ENCODE measurements at regions not wholly inside any gene's neighbourhood (a gene's known extent, or its start where the extent isn't known, plus 50 kb on each side); places are given as distances from the start of the nearest gene placed in this dataset.

- 42 to 57% (median 56%) methylated on average over 2 of the region's 2 CpGs for WGBS, 3 donors
These were observed 400.1 kb upstream of the CPEB2 start for GRCh38 chr4:14602206-14602605.

GRCh38 chr4:14607001-14607400 is 395.3 kb upstream of the CPEB2 start:
- 66 to 83% (median 67%) methylated on average over 3 of the region's 3 CpGs for WGBS, 3 donors
- no peak overlapping the region for H3K27ac ChIP-seq (ENCODE audit: low read depth, low read length)

More at GRCh38 chr4:14602206-14602605, 400.1 kb upstream of the CPEB2 start:
- H3K27ac ChIP-seq (ENCODE audit: low read depth, low read length) = no peak overlapping the region

GRCh38 chr4:14607578-14607977 is 394.7 kb upstream of the CPEB2 start:
- WGBS, 3 donors = 31 to 38% (median 36%) methylated on average over 2 of the region's 2 CpGs
- no peak overlapping the region for H3K27ac ChIP-seq (ENCODE audit: low read depth, low read length)

GRCh38 chr4:14608630-14609029 is 393.7 kb upstream of the CPEB2 start:
- no peak overlapping the region for H3K27ac ChIP-seq (ENCODE audit: low read depth, low read length)

GRCh38 chr4:14614840-14615239 is 387.4 kb upstream of the CPEB2 start:
- no peak overlapping the region for H3K27ac ChIP-seq (ENCODE audit: low read depth, low read length)
- WGBS, 3 donors = 57 to 66% (median 59%) methylated on average over 4 of the region's 4 CpGs

- 65 to 75% (median 71%) methylated on average over 3 of the region's 3 CpGs for WGBS, 3 donors
- H3K27ac ChIP-seq (ENCODE audit: low read depth, low read length) = no peak overlapping the region
These were observed 386.6 kb upstream of the CPEB2 start for GRCh38 chr4:14615671-14616070.

GRCh38 chr4:14620567-14621141 is 381.6 kb upstream of the CPEB2 start:
- H3K27ac ChIP-seq (ENCODE audit: low read depth, low read length) = no peak overlapping the region
- 61 to 76% (median 70%) methylated on average over 1 of the region's 1 CpG for WGBS, 3 donors

GRCh38 chr4:14621731-14622463 is 380.4 kb upstream of the CPEB2 start:
- H3K27ac ChIP-seq (ENCODE audit: low read depth, low read length) = no peak overlapping the region
- WGBS, 3 donors = 65 to 74% (median 69%) methylated on average over 7 of the region's 7 CpGs

GRCh38 chr4:14627038-14627437 is 375.2 kb upstream of the CPEB2 start:
- no peak overlapping the region for H3K27ac ChIP-seq (ENCODE audit: low read depth, low read length)
- WGBS, 3 donors = 85 to 91% (median 86%) methylated on average over 5 of the region's 5 CpGs

- H3K27ac ChIP-seq (ENCODE audit: low read depth, low read length) = no peak overlapping the region
These were observed 370.4 kb upstream of the CPEB2 start for GRCh38 chr4:14631806-14632440.

- no peak overlapping the region for H3K27ac ChIP-seq (ENCODE audit: low read depth, low read length)
These were observed 365.7 kb upstream of the CPEB2 start for GRCh38 chr4:14636563-14636962.

- 87 to 94% (median 89%) methylated on average over 1 of the region's 1 CpG for WGBS, 3 donors
- H3K27ac ChIP-seq (ENCODE audit: low read depth, low read length) = no peak overlapping the region
These were observed 361.8 kb upstream of the CPEB2 start for GRCh38 chr4:14640476-14640875.

GRCh38 chr4:14641871-14642270 is 360.4 kb upstream of the CPEB2 start:
- no peak overlapping the region for H3K27ac ChIP-seq (ENCODE audit: low read depth, low read length)
- WGBS, 3 donors = 69 to 79% (median 76%) methylated on average over 2 of the region's 2 CpGs

- WGBS, 3 donors = 67 to 74% (median 71%) methylated on average over 5 of the region's 5 CpGs
- no peak overlapping the region for H3K27ac ChIP-seq (ENCODE audit: low read depth, low read length)
These were observed 357.6 kb upstream of the CPEB2 start for GRCh38 chr4:14644580-14645282.

GRCh38 chr4:14646831-14647230 is 355.4 kb upstream of the CPEB2 start:
- H3K27ac ChIP-seq (ENCODE audit: low read depth, low read length) = no peak overlapping the region
- WGBS, 3 donors = 84 to 94% (median 89%) methylated on average over 1 of the region's 1 CpG

GRCh38 chr4:14650127-14650526 is 352.2 kb upstream of the CPEB2 start:
- no peak overlapping the region for H3K27ac ChIP-seq (ENCODE audit: low read depth, low read length)
- WGBS, 3 donors = 91 to 94% (median 92%) methylated on average over 2 of the region's 2 CpGs

- 53 to 65% (median 60%) methylated on average over 2 of the region's 2 CpGs for WGBS, 3 donors
- H3K27ac ChIP-seq (ENCODE audit: low read depth, low read length) = no peak overlapping the region
These were observed 349.8 kb upstream of the CPEB2 start for GRCh38 chr4:14652522-14652921.

GRCh38 chr4:14653338-14653737 is 348.9 kb upstream of the CPEB2 start:
- 84 to 95% (median 90%) methylated on average over 2 of the region's 2 CpGs for WGBS, 3 donors
- H3K27ac ChIP-seq (ENCODE audit: low read depth, low read length) = no peak overlapping the region

GRCh38 chr4:14659286-14659685 is 343.0 kb upstream of the CPEB2 start:
- no peak overlapping the region for H3K27ac ChIP-seq (ENCODE audit: low read depth, low read length)
- 68 to 75% (median 72%) methylated on average over 5 of the region's 5 CpGs for WGBS, 3 donors

All from adipose tissue (tissue), 3 donors.